Neuronal stem cell (in vitro differentiated cells): ENCODE measurements at regions not wholly inside any gene's neighbourhood (a gene's known extent, or its start where the extent isn't known, plus 50 kb on each side); places are given as distances from the start of the nearest gene placed in this dataset.
"Not testable (repeated sequence)": the region's sequence is repeated elsewhere in the genome, so short reads cannot be mapped to it uniquely, and the experiment has no call there.

Experiments used
- DNase-seq: peaks from one replicate; pipeline ENCODE4 v3.0.0-alpha.2; 2013; ENCODE audit warnings: low spot score
- H2AFZ ChIP-seq: one replicate; pipeline ENCODE4 v1.6.1; 2013; ENCODE audit warnings: mild to moderate bottlenecking, low read length, inconsistent platforms
- H2AK5ac ChIP-seq: 2 replicates; pipeline ENCODE4 v1.6.1; 2013; ENCODE audit warnings: low read depth, mild to moderate bottlenecking, inconsistent platforms, low read length, moderate library complexity, mixed read lengths
- H2BK120ac ChIP-seq: 2 replicates; pipeline ENCODE4 v1.6.1; 2013; ENCODE audit warnings: low read depth, mild to moderate bottlenecking, inconsistent platforms, low read length, moderate library complexity, mixed read lengths
- H2BK12ac ChIP-seq: one replicate; pipeline ENCODE4 v1.6.1; 2013; ENCODE audit warnings: low read length, inconsistent platforms
- H2BK15ac ChIP-seq: 2 replicates; pipeline ENCODE4 v1.6.1; 2013; ENCODE audit warnings: mild to moderate bottlenecking, low read length, inconsistent platforms, mixed read lengths
- H2BK5ac ChIP-seq: one replicate; pipeline ENCODE4 v1.6.1; 2013; ENCODE audit warnings: inconsistent platforms, mild to moderate bottlenecking, low read length, moderate library complexity
- H3K14ac ChIP-seq: one replicate; pipeline ENCODE4 v1.6.1; 2013; ENCODE audit warnings: low read length, inconsistent platforms
- H3K18ac ChIP-seq: 2 replicates; pipeline ENCODE4 v1.6.1; 2013; ENCODE audit warnings: low read length, inconsistent platforms
- H3K23ac ChIP-seq: 2 replicates; pipeline ENCODE4 v1.6.1; 2013; ENCODE audit warnings: low read depth, mild to moderate bottlenecking, mixed read lengths, low read length, inconsistent platforms; ENCODE audit not compliant: poor library complexity
- H3K27ac ChIP-seq: replicated peaks from 3 replicates; pipeline ENCODE4 v1.5.1; 2013; ENCODE audit warnings: low read length, inconsistent platforms
- H3K27me3 ChIP-seq, 3 experiments: 2 replicates each; pipeline ENCODE4 v1.6.1; 2013; ENCODE audit warnings: low read length in 3 of 3, mild to moderate bottlenecking in 2 of 3, inconsistent platforms in 1 of 3, low read depth in 1 of 3, mixed read lengths in 1 of 3, moderate library complexity in 1 of 3; ENCODE audit not compliant: control insufficient read depth in 3 of 3, insufficient read depth in 3 of 3
- H3K36me3 ChIP-seq, 2 donors: replicated peaks in 1 of 2; 2 replicates each; pipeline ENCODE4 v1.6.1; 2013; ENCODE audit warnings: low read length in 2 of 2; ENCODE audit not compliant: control insufficient read depth in 2 of 2, insufficient read depth in 2 of 2
- H3K4ac ChIP-seq: 2 replicates; pipeline ENCODE4 v1.6.1; 2013; ENCODE audit warnings: inconsistent platforms, mild to moderate bottlenecking, low read length, moderate library complexity
- H3K4me1 ChIP-seq, 2 donors: 1 replicate in 1 of 2; 2 replicates in 1 of 2; pipeline ENCODE4 v1.6.1; 2013; ENCODE audit warnings: low read length in 2 of 2, low read depth in 1 of 2; ENCODE audit not compliant: control insufficient read depth in 2 of 2, insufficient read depth in 1 of 2
- H3K4me2 ChIP-seq: one replicate; pipeline ENCODE4 v1.6.1; 2013; ENCODE audit warnings: mild to moderate bottlenecking, low read length, inconsistent platforms; ENCODE audit not compliant: insufficient read depth, poor library complexity, severe bottlenecking
- H3K4me3 ChIP-seq, 2 donors: 2 replicates each; pipeline ENCODE4 v1.5.1; 2013; ENCODE audit warnings: low read length in 2 of 2, mild to moderate bottlenecking in 2 of 2, inconsistent platforms in 1 of 2, moderate library complexity in 1 of 2
- H3K79me1 ChIP-seq: one replicate; pipeline ENCODE4 v1.6.1; 2013; ENCODE audit warnings: low read depth, mild to moderate bottlenecking, inconsistent platforms, low read length, moderate library complexity
- H3K9ac ChIP-seq: one replicate; pipeline ENCODE4 v1.6.1; 2013; ENCODE audit warnings: mild to moderate bottlenecking, low read depth, low read length, inconsistent platforms; ENCODE audit not compliant: poor library complexity
- H3K9me3 ChIP-seq, 2 donors: replicated peaks in 1 of 2; 2 replicates each; pipeline versions ENCODE3 to v1.6.1; 2013; ENCODE audit warnings: low read length in 2 of 2, mild to moderate bottlenecking in 2 of 2, inconsistent platforms in 1 of 2, low read depth in 1 of 2, mixed read lengths in 1 of 2, moderate library complexity in 1 of 2; ENCODE audit not compliant: control insufficient read depth in 2 of 2, insufficient read depth in 1 of 2
- H4K8ac ChIP-seq: one replicate; pipeline ENCODE4 v1.6.1; 2013; ENCODE audit warnings: low read depth, mild to moderate bottlenecking, inconsistent platforms, low read length, moderate library complexity
- H4K91ac ChIP-seq: one replicate; pipeline ENCODE4 v1.6.1; 2013; ENCODE audit warnings: low read length, low read depth, mild to moderate bottlenecking, inconsistent platforms; ENCODE audit not compliant: poor library complexity
- WGBS, 2 donors: extraction: QIAGEN DNeasy Blood & Tissue Kit; methylation state at CpG; one replicate each; pipeline ENCODE4 v1.1.7; 2013; ENCODE audit warnings: missing lambda C conversion rate in 2 of 2, mixed read lengths in 1 of 2; ENCODE audit not compliant: insufficient read length in 2 of 2, insufficient replicate concordance in 1 of 2; ENCODE audit errors: extremely low coverage in 2 of 2; 5-methylcytosine and 5-hydroxymethylcytosine counted together

GRCh38 chr5:158496624-158497023 lies 603.1 kb downstream of the EBF1 start:
- no peak overlapping the region for H3K4me3 ChIP-seq
- H3K18ac ChIP-seq: no peak overlapping the region
- no peak overlapping the region for H2AK5ac ChIP-seq
- no peak overlapping the region for H3K23ac ChIP-seq
- H3K27ac ChIP-seq: no peak overlapping the region
- no peak overlapping the region for H3K14ac ChIP-seq
- no peak overlapping the region for H4K8ac ChIP-seq
- H2BK15ac ChIP-seq: no peak overlapping the region
- H3K9me3 ChIP-seq: no peaks in the 10 kb centered on the region
- no peak overlapping the region for H2BK12ac ChIP-seq
- H4K91ac ChIP-seq: no peak overlapping the region
- no peak for DNase-seq
- no peaks in the 10 kb centered on the region for H3K4me1 ChIP-seq
- no peaks in the 10 kb centered on the region for H3K27me3 ChIP-seq
- no CpG with 5 or more reads among the region's 3 CpGs for WGBS, 2 donors
- H3K79me1 ChIP-seq: no peaks in the 10 kb centered on the region
- no peak overlapping the region for H2AFZ ChIP-seq
- no peaks in the 10 kb centered on the region for H3K36me3 ChIP-seq
- H2BK5ac ChIP-seq: no peak overlapping the region
- no peak overlapping the region for H3K9ac ChIP-seq
- H3K4ac ChIP-seq: no peak overlapping the region
- no peak overlapping the region for H2BK120ac ChIP-seq
- no peak overlapping the region for H3K4me2 ChIP-seq

- Histone ChIP-seq H3K9ac (no peak overlapping the region), H3K14ac (no peak overlapping the region), H2AK5ac (no peak overlapping the region), H3K4me3 (no peak overlapping the region), H2AFZ (no peak overlapping the region), H3K4me2 (no peak overlapping the region), H2BK120ac (no peak overlapping the region), H4K91ac (no peak overlapping the region), H3K18ac (no peak overlapping the region), H3K4ac (no peak overlapping the region), H2BK5ac (no peak overlapping the region), H3K4me1 (no peaks in the 10 kb centered on the region), H3K9me3 (no peaks in the 10 kb centered on the region), H3K79me1 (no peaks in the 10 kb centered on the region), H3K27ac (no peak overlapping the region), H3K23ac (no peak overlapping the region), H4K8ac (no peak overlapping the region), H2BK12ac (no peak overlapping the region), H3K27me3 (no peaks in the 10 kb centered on the region), H3K36me3 (no peaks in the 10 kb centered on the region), H2BK15ac (no peak overlapping the region)
- no CpG with 5 or more reads among the region's 2 CpGs for WGBS, 2 donors
- DNase-seq: no peak
These were observed 605.2 kb downstream of the EBF1 start for GRCh38 chr5:158494541-158494940.

GRCh38 chr5:158494044-158494443 lies 605.7 kb downstream of the EBF1 start:
- H3K14ac ChIP-seq, H4K91ac ChIP-seq, H3K18ac ChIP-seq, H2BK120ac ChIP-seq, H2BK12ac ChIP-seq, H3K9ac ChIP-seq, H3K27ac ChIP-seq, DNase-seq, H2AFZ ChIP-seq, H3K4me2 ChIP-seq, H3K4me3 ChIP-seq, H3K23ac ChIP-seq, H3K9me3 ChIP-seq, H2BK15ac ChIP-seq, H3K4ac ChIP-seq, H2BK5ac ChIP-seq, H3K27me3 ChIP-seq, H4K8ac ChIP-seq, H3K79me1 ChIP-seq, H3K4me1 ChIP-seq, H2AK5ac ChIP-seq, H3K36me3 ChIP-seq: not testable (repeated sequence)
- no CpG with 5 or more reads among the region's 2 CpGs for WGBS, 2 donors

- WGBS, 2 donors: no CpG with 5 or more reads among the region's 3 CpGs
- DNase-seq: no peak
- no peaks in the 10 kb centered on the region for H3K9me3 ChIP-seq
These were observed 606.9 kb downstream of the EBF1 start for GRCh38 chr5:158492841-158493242.

More at GRCh38 chr5:158492841-158493242, 606.9 kb downstream of the EBF1 start:
- no peak overlapping the region for H3K4me3 ChIP-seq
- no peak overlapping the region for H2BK5ac ChIP-seq
- H2AK5ac ChIP-seq: no peak overlapping the region
- H2BK12ac ChIP-seq: no peak overlapping the region
- H3K14ac ChIP-seq: no peak overlapping the region
- no peaks in the 10 kb centered on the region for H3K27me3 ChIP-seq
- H3K4me1 ChIP-seq: no peaks in the 10 kb centered on the region
- no peaks in the 10 kb centered on the region for H3K36me3 ChIP-seq
- no peak overlapping the region for H3K4ac ChIP-seq
- no peak overlapping the region for H3K23ac ChIP-seq
- H2BK15ac ChIP-seq: no peak overlapping the region
- no peak overlapping the region for H4K8ac ChIP-seq
- no peaks in the 10 kb centered on the region for H3K79me1 ChIP-seq
- no peak overlapping the region for H4K91ac ChIP-seq
- H3K9ac ChIP-seq: no peak overlapping the region
- no peak overlapping the region for H3K18ac ChIP-seq
- no peak overlapping the region for H3K27ac ChIP-seq
- no peak overlapping the region for H2AFZ ChIP-seq
- no peak overlapping the region for H3K4me2 ChIP-seq
- no peak overlapping the region for H2BK120ac ChIP-seq
